ENCODE measurements at regions not wholly inside any gene's neighbourhood (a gene's known extent, or its start where the extent isn't known, plus 50 kb on each side); places are given as distances from the start of the nearest gene placed in this dataset.
"Not testable (repeated sequence)": the region's sequence is repeated elsewhere in the genome, so short reads cannot be mapped to it uniquely, and the experiment has no call there.

GRCh38 chr2:194896871-194897270 is 760.2 kb upstream of the SLC39A10 start:
- H3K4me1 ChIP-seq (ENCODE audit: control insufficient read depth in 1 of 2, insufficient read depth in 1 of 2, low read depth in 1 of 2, low read length in 1 of 2): no peaks in the 10 kb centered on the region
- H3K27ac ChIP-seq: no peak overlapping the region
- no peaks in the 10 kb centered on the region for H3K36me3 ChIP-seq
- H3K9me3 ChIP-seq: no peaks in the 10 kb centered on the region
- no peak overlapping the region for H3K4me3 ChIP-seq (ENCODE audit: low read depth in 1 of 2, low read length in 1 of 2)
- no peak for TF ChIP-seq CTCF (IDR thresholded peaks at IDR 0.05)
- H3K27me3 ChIP-seq: no peaks in the 10 kb centered on the region

- H3K36me3 ChIP-seq: no peaks in the 10 kb centered on the region
- H3K4me1 ChIP-seq (ENCODE audit: control insufficient read depth in 1 of 2, insufficient read depth in 1 of 2, low read depth in 1 of 2, low read length in 1 of 2): no peaks in the 10 kb centered on the region
- no peak for TF ChIP-seq CTCF (IDR thresholded peaks at IDR 0.05)
- H3K4me3 ChIP-seq (ENCODE audit: low read depth in 1 of 2, low read length in 1 of 2): no peak overlapping the region
- no peaks in the 10 kb centered on the region for H3K27me3 ChIP-seq
- H3K27ac ChIP-seq: no peak overlapping the region
- H3K9me3 ChIP-seq: no peaks in the 10 kb centered on the region
Observed at GRCh38 chr2:194883711-194884110, 773.3 kb upstream of the SLC39A10 start.

- no peak overlapping the region for H3K4me3 ChIP-seq (ENCODE audit: low read depth in 1 of 2, low read length in 1 of 2)
- no peaks in the 10 kb centered on the region for H3K4me1 ChIP-seq (ENCODE audit: control insufficient read depth in 1 of 2, insufficient read depth in 1 of 2, low read depth in 1 of 2, low read length in 1 of 2)
- no peak overlapping the region for H3K27ac ChIP-seq
- no peaks in the 10 kb centered on the region for H3K27me3 ChIP-seq
- no peaks in the 10 kb centered on the region for H3K9me3 ChIP-seq
- no peaks in the 10 kb centered on the region for H3K36me3 ChIP-seq
- TF ChIP-seq CTCF (IDR thresholded peaks at IDR 0.05): no peak
Observed at GRCh38 chr2:194870974-194871535, 786.0 kb upstream of the SLC39A10 start.

GRCh38 chr2:194867328-194867727 is 789.7 kb upstream of the SLC39A10 start:
- no peak for TF ChIP-seq CTCF (IDR thresholded peaks at IDR 0.05)
- Histone ChIP-seq H3K9me3 (no peaks in the 10 kb centered on the region), H3K27me3 (no peaks in the 10 kb centered on the region), H3K4me3 (ENCODE audit: low read depth in 1 of 2, low read length in 1 of 2) (no peak overlapping the region), H3K4me1 (ENCODE audit: control insufficient read depth in 1 of 2, insufficient read depth in 1 of 2, low read depth in 1 of 2, low read length in 1 of 2) (no peaks in the 10 kb centered on the region), H3K27ac (no peak overlapping the region), H3K36me3 (no peaks in the 10 kb centered on the region)

- H3K9me3 ChIP-seq: no peaks in the 10 kb centered on the region
- no peak for TF ChIP-seq CTCF (IDR thresholded peaks at IDR 0.05)
Observed at GRCh38 chr2:194854941-194855340, 802.1 kb upstream of the SLC39A10 start.

GRCh38 chr2:194842871-194843270 is 814.2 kb upstream of the SLC39A10 start:
- no peaks in the 10 kb centered on the region for H3K36me3 ChIP-seq

More at GRCh38 chr2:194854941-194855340, 802.1 kb upstream of the SLC39A10 start:
- H3K27me3 ChIP-seq: no peaks in the 10 kb centered on the region
- no peak overlapping the region for H3K4me3 ChIP-seq (ENCODE audit: low read depth in 1 of 2, low read length in 1 of 2)
- H3K36me3 ChIP-seq: no peaks in the 10 kb centered on the region
- no peak overlapping the region for H3K27ac ChIP-seq
- H3K4me1 ChIP-seq (ENCODE audit: control insufficient read depth in 1 of 2, insufficient read depth in 1 of 2, low read depth in 1 of 2, low read length in 1 of 2): no peaks in the 10 kb centered on the region

GRCh38 chr2:194834371-194834770 is 822.7 kb upstream of the SLC39A10 start:
- H3K4me1 ChIP-seq (ENCODE audit: control insufficient read depth in 1 of 2, insufficient read depth in 1 of 2, low read depth in 1 of 2, low read length in 1 of 2); H3K4me3 ChIP-seq (ENCODE audit: low read depth in 1 of 2, low read length in 1 of 2); H3K27ac ChIP-seq; H3K27me3 ChIP-seq; H3K36me3 ChIP-seq; H3K9me3 ChIP-seq: not testable (repeated sequence)

More at GRCh38 chr2:194842871-194843270, 814.2 kb upstream of the SLC39A10 start:
- TF ChIP-seq CTCF (IDR thresholded peaks at IDR 0.05): no peak
- no peaks in the 10 kb centered on the region for H3K27me3 ChIP-seq
- no peak overlapping the region for H3K27ac ChIP-seq
- H3K4me1 ChIP-seq (ENCODE audit: control insufficient read depth in 1 of 2, insufficient read depth in 1 of 2, low read depth in 1 of 2, low read length in 1 of 2): no peaks in the 10 kb centered on the region
- H3K4me3 ChIP-seq (ENCODE audit: low read depth in 1 of 2, low read length in 1 of 2): no peak overlapping the region
- H3K9me3 ChIP-seq: no peaks in the 10 kb centered on the region
